ENCODE measurements at regions not wholly inside any gene's neighbourhood (a gene's known extent, or its start where the extent isn't known, plus 50 kb on each side); places are given as distances from the start of the nearest gene placed in this dataset.

DNA sequence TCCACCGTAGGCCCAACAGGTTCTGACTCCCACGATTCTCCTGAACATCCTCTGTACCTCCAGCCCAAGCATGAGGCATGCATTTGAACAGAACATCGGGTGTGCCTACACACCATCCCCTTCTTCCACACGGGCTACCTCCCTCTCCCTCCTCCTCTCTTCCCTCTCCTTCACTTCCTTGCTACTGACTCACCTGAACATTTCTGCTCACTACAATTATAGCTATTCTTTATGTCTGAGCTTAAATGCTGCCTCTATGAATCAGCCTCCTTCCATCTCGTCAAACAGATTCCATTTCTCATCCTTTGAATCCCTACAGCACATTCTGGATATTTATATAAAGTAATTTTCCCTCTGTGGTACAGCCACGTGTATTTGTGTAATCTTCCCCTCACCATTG lies 71.4 kb upstream of the MYLIP start:
- H3K27ac ChIP-seq: no peak overlapping the region
- H3K4me3 ChIP-seq: no peak overlapping the region
- DNase-seq (no peak), ATAC-seq (no peak)
- no peaks in the 10 kb centered on the region for H3K27me3 ChIP-seq (ENCODE audit: low read depth)
- TF ChIP-seq, protein P1, sequence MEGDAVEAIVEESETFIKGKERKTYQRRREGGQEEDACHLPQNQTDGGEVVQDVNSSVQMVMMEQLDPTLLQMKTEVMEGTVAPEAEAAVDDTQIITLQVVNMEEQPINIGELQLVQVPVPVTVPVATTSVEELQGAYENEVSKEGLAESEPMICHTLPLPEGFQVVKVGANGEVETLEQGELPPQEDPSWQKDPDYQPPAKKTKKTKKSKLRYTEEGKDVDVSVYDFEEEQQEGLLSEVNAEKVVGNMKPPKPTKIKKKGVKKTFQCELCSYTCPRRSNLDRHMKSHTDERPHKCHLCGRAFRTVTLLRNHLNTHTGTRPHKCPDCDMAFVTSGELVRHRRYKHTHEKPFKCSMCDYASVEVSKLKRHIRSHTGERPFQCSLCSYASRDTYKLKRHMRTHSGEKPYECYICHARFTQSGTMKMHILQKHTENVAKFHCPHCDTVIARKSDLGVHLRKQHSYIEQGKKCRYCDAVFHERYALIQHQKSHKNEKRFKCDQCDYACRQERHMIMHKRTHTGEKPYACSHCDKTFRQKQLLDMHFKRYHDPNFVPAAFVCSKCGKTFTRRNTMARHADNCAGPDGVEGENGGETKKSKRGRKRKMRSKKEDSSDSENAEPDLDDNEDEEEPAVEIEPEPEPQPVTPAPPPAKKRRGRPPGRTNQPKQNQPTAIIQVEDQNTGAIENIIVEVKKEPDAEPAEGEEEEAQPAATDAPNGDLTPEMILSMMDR (IDR thresholded peaks at IDR 0.05): no peak
- intact Hi-C loops (cut with DNase I): no loop called here
- no peaks in the 10 kb centered on the region for H3K36me3 ChIP-seq
- no peaks in the 10 kb centered on the region for H3K9me3 ChIP-seq
- H3K4me1 ChIP-seq: no peaks in the 10 kb centered on the region

DNA sequence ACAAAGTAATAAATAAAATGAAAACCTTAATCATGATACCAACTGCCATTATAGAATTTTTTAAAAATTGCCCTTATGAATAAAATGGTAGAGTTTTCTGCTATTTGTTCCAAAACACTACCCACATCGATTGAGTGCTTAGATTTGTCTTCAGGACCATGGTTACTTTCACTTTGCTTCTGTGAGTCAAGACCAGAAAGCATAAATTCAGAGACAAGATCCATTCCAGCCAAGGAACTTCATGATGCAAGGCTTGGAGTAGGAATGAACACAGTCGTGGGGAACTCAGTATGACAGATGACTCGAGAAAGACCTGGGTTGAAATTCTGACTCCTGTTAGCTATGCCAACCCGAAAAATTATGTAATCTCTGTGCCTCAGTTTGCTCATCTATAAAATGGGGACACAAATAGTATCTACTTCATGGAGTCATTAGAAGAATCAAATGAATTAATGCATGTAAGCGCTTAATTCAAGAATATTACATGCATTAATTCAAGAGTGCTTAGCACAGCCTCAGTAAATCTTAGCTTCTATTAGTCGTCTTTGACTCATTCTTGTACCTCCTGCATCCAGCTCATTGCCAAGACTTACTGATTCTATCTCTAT lies 72.5 kb upstream of the MYLIP start:
- Histone ChIP-seq H3K4me3 (no peak overlapping the region), H3K36me3 (no peaks in the 10 kb centered on the region), H3K4me1 (no peaks in the 10 kb centered on the region), H3K9me3 (no peaks in the 10 kb centered on the region), H3K27ac (no peak overlapping the region), H3K27me3 (ENCODE audit: low read depth) (no peaks in the 10 kb centered on the region)
- intact Hi-C loops (cut with DNase I): no loop called here
- DNase-seq (no peak), ATAC-seq (no peak)
- TF ChIP-seq, protein P1 (IDR thresholded peaks at IDR 0.05): no peak

DNA sequence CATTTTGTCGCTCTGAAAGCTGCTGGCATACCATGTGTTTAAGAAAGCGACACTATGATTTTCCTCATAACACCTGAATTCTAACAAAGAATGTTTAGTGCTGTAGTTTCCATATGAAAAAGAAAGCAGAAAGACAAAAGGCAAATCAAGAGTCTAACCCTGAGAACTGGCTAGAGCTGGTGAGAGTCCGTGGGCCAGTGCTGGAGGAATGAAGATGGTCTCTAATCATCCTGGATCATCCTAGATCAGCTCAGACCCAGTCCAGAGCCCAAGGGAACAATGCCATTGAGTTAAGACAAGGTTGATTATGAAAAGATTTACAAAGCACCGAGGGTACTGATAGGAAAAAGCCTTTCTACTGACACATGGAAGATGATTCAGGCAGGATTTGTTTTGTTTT lies 73.0 kb upstream of the MYLIP start:
- Histone ChIP-seq H3K27ac (no peak overlapping the region), H3K36me3 (no peaks in the 10 kb centered on the region), H3K4me3 (no peak overlapping the region), H3K9me3 (no peaks in the 10 kb centered on the region), H3K4me1 (no peaks in the 10 kb centered on the region), H3K27me3 (ENCODE audit: low read depth) (no peaks in the 10 kb centered on the region)
- intact Hi-C loops (cut with DNase I): no loop called here
- TF ChIP-seq, protein P1 (IDR thresholded peaks at IDR 0.05): no peak
- DNase-seq (no peak), ATAC-seq (no peak)

DNA sequence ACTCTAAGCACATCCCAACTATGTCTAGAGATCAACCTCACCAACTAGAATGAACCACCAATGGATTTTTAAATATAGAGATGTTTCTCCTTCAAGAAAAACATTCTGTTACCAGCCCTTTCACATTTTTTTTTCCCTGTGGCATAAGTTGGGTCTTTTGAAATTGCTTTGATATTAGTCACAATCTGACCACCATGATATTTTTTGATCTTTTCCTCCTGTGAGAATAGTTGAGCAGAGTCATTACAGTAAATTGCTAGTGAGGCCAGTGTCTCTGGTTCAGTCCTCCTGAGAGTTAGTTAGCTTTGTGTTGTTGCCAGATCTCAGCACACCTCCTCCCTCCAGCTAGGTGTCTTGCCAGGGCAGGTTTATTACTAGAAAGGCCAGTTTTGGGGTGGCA lies 79.7 kb upstream of the MYLIP start:
- no peak for ATAC-seq
- DNase-seq: no peak
- H3K4me1 ChIP-seq: no peaks in the 10 kb centered on the region
- H3K27me3 ChIP-seq (ENCODE audit: low read depth): no peaks in the 10 kb centered on the region
- TF ChIP-seq, protein P1 (IDR thresholded peaks at IDR 0.05): no peak
- intact Hi-C loops (cut with DNase I): no loop called here
- no peaks in the 10 kb centered on the region for H3K36me3 ChIP-seq
- H3K27ac ChIP-seq: no peak overlapping the region
- no peak overlapping the region for H3K4me3 ChIP-seq
- H3K9me3 ChIP-seq: no peaks in the 10 kb centered on the region

DNA sequence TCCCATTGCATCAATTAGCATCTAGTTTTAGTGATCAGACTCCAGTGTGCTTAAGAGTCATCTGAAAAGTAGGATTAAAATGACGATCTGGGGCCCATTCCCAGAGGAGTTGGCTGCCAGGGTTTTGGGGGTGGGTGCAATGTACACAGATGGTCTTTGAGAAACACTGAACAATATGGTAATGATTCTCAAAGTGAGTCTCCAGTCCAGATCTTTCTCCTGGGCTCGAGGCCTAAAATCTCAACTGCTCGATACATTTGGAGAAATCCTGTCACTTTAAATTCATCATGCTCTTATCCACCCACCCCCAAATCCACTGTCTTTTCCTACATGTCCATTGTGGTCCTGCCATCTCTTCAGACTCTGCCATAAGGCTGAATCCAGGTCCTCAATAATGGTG lies 80.7 kb upstream of the MYLIP start:
- Histone ChIP-seq H3K4me3 (no peak overlapping the region), H3K4me1 (no peaks in the 10 kb centered on the region), H3K27ac (no peak overlapping the region), H3K27me3 (ENCODE audit: low read depth) (no peaks in the 10 kb centered on the region), H3K9me3 (no peaks in the 10 kb centered on the region), H3K36me3 (no peaks in the 10 kb centered on the region)
- ATAC-seq: no peak
- intact Hi-C loops (cut with DNase I): no loop called here
- DNase-seq: no peak
- TF ChIP-seq, protein P1 (IDR thresholded peaks at IDR 0.05): no peak

Data from lower lobe of right lung (tissue), 2 donors.